Endothelial cell of umbilical vein (primary cell): ENCODE measurements at regions not wholly inside any gene's neighbourhood (a gene's known extent, or its start where the extent isn't known, plus 50 kb on each side); places are given as distances from the start of the nearest gene placed in this dataset.

Experiments
- BruUV-seq: library from RNA; stranded (reverse); fragments of 400-500 nt; replicated peaks from 2 replicates; lab custom pipeline; 2021; lab: Mats Ljungman, UMichigan
- CTCF ChIA-PET: fragments of 300-600, 350-600 bp; sonication (Branson Sonifier 250); formaldehyde crosslinking; loops from one replicate; lab custom pipeline; 2021; ENCODE audit warnings: antibody characterized with exemption, inconsistent platforms; lab: Charles Lee
- POLR2A ChIA-PET: fragments of 300-600, 350-600 bp; sonication (Branson Sonifier 250); formaldehyde crosslinking; loops from one replicate; lab custom pipeline; 2021; ENCODE audit warnings: antibody characterized with exemption, inconsistent platforms; lab: Charles Lee
- DNase-seq: peaks from one replicate; pipeline ENCODE4 v3.0.0-alpha.2; 2011; ENCODE audit warnings: low read depth, low spot score
- FAIRE-seq: peaks from 2 replicates; lab custom pipeline; 2011; peaks lifted over from hg19 to GRCh38; lab: Jason Lieb, UNC
- H2AFZ ChIP-seq: 2 replicates; pipeline ENCODE4 v1.6.0; 2012; ENCODE audit warnings: low read depth, low read length, control low read depth, inconsistent platforms
- H3K27ac ChIP-seq: 2 replicates; pipeline ENCODE4 v1.5.1; 2011; ENCODE audit warnings: low read depth, mild to moderate bottlenecking, control low read depth, low read length, moderate library complexity; ENCODE audit not compliant: insufficient read depth
- H3K27me3 ChIP-seq, 2 experiments: 2 replicates each; pipeline versions ENCODE4 v1.6.0 to v1.6.1; 2011; ENCODE audit warnings: low read length in 2 of 2, mixed read lengths in 1 of 2; ENCODE audit not compliant: control insufficient read depth in 2 of 2, insufficient read depth in 2 of 2
- H3K36me3 ChIP-seq, 2 experiments: 2 replicates in 1 of 2; 3 replicates in 1 of 2; pipeline ENCODE4 v1.5.1; 2011; ENCODE audit warnings: low read length in 2 of 2, mild to moderate bottlenecking in 1 of 2, moderate library complexity in 1 of 2; ENCODE audit not compliant: control insufficient read depth in 2 of 2, insufficient read depth in 2 of 2; ENCODE audit errors: extremely low read depth in 1 of 2
- H3K4me1 ChIP-seq: 3 replicates; pipeline ENCODE4 v1.5.1; 2011; ENCODE audit warnings: mild to moderate bottlenecking, low read length; ENCODE audit not compliant: control insufficient read depth, insufficient read depth; ENCODE audit errors: extremely low read depth
- H3K4me2 ChIP-seq: 2 replicates; pipeline ENCODE4 v1.6.1; 2011; ENCODE audit warnings: low read length, control low read depth, mixed read lengths; ENCODE audit not compliant: insufficient read depth
- H3K4me3 ChIP-seq, 3 experiments: fragments of 200-600 bp in 1 of 3; sonication (generic), shearing (Covaris generic) in 1 of 3; replicated peaks in 1 of 3; 2 replicates each; pipeline ENCODE4 v1.5.1; 2011 to 2016; ENCODE audit warnings: control low read depth in 3 of 3, low read length in 3 of 3, mild to moderate bottlenecking in 2 of 3, inconsistent platforms in 1 of 3, low read depth in 1 of 3, moderate library complexity in 1 of 3; ENCODE audit not compliant: insufficient read depth in 1 of 3
- H3K79me2 ChIP-seq: 2 replicates; pipeline ENCODE4 v1.6.0; 2012; ENCODE audit warnings: low read length, inconsistent platforms; ENCODE audit not compliant: control insufficient read depth, insufficient read depth
- H3K9ac ChIP-seq: replicated peaks from 2 replicates; pipeline ENCODE3; 2011; ENCODE audit warnings: low read length, control low read depth; ENCODE audit not compliant: insufficient read depth; ENCODE audit errors: extremely low read depth
- H3K9me1 ChIP-seq: replicated peaks from 3 replicates; pipeline ENCODE4 v1.6.0; 2011; ENCODE audit warnings: mild to moderate bottlenecking, low read length; ENCODE audit not compliant: control insufficient read depth, insufficient read depth; ENCODE audit errors: extremely low read depth
- H3K9me3 ChIP-seq: replicated peaks from 2 replicates; pipeline ENCODE4 v1.5.1; 2012; ENCODE audit warnings: low read length, inconsistent platforms; ENCODE audit not compliant: control insufficient read depth, insufficient read depth
- H4K20me1 ChIP-seq: replicated peaks from 2 replicates; pipeline ENCODE3; 2011; ENCODE audit warnings: mild to moderate bottlenecking, low read length; ENCODE audit not compliant: control insufficient read depth, insufficient read depth; ENCODE audit errors: extremely low read depth
- EZH2 ChIP-seq: IDR thresholded peaks from 2 replicates; pipeline ENCODE4 v1.6.1; 2012; ENCODE audit warnings: borderline replicate concordance, low read depth, mild to moderate bottlenecking, moderate library complexity, low read length, inconsistent platforms; ENCODE audit not compliant: severe bottlenecking
- FOS ChIP-seq: IDR thresholded peaks from 2 replicates; pipeline ENCODE4 v1.6.1; 2011; ENCODE audit warnings: mild to moderate bottlenecking, low read length, moderate library complexity, borderline replicate concordance; ENCODE audit not compliant: insufficient read depth
- GATA2 ChIP-seq: IDR thresholded peaks from 2 replicates; pipeline ENCODE4 v1.7.0; 2011; ENCODE audit warnings: low read depth, mild to moderate bottlenecking, moderate library complexity, mixed read lengths, low read length; ENCODE audit not compliant: insufficient read length, insufficient read depth
- JUN ChIP-seq: IDR thresholded peaks from 2 replicates; pipeline ENCODE4 v1.6.1; 2011; ENCODE audit warnings: borderline replicate concordance, low read depth; ENCODE audit not compliant: insufficient read length, insufficient read depth
- MYC ChIP-seq: IDR thresholded peaks from one replicate; pipeline ENCODE4 v1.6.1; 2011; ENCODE audit warnings: mild to moderate bottlenecking, low read depth, low read length
- POLR2A ChIP-seq: IDR thresholded peaks from 2 replicates; pipeline ENCODE4 v1.6.1; 2012; ENCODE audit warnings: low read depth, mild to moderate bottlenecking, control low read depth, low read length
- POLR2AphosphoS5 ChIP-seq: IDR thresholded peaks from 2 replicates; pipeline ENCODE4 v1.6.1; 2012; ENCODE audit warnings: low read depth, mild to moderate bottlenecking, control low read depth, low read length, moderate library complexity; ENCODE audit not compliant: insufficient read depth
- dilution Hi-C: fragments of 300-500 bp; cut with MboI; formaldehyde crosslinking; loops from one replicate; pipeline ENCODE4 v1.15.0; 2019; ENCODE audit warnings: low sequenced_read_pairs; ENCODE audit not compliant: extremely low pct_ligation_motif_present
- intact Hi-C: fragments of 100-400 bp; cut with micrococcal nuclease; formaldehyde crosslinking; loops from one replicate; pipeline ENCODE4 v1.10.0; 2022
- TF ChIP-seq, protein P1 (sequence below), 2 donors: IDR thresholded peaks; 1 replicate in 1 of 2; 2 replicates in 1 of 2; pipeline ENCODE4 v1.5.1; 2011; ENCODE audit warnings: low read length in 2 of 2, mild to moderate bottlenecking in 2 of 2, moderate library complexity in 2 of 2, control low read depth in 1 of 2, inconsistent platforms in 1 of 2, low read depth in 1 of 2; ENCODE audit not compliant: insufficient read depth in 1 of 2; ENCODE audit errors: extremely low read depth in 1 of 2
- TF ChIP-seq, protein P2 (sequence below): IDR thresholded peaks from 2 replicates; pipeline ENCODE4 v1.6.1; 2011; ENCODE audit not compliant: insufficient read depth, insufficient read length

DNA sequence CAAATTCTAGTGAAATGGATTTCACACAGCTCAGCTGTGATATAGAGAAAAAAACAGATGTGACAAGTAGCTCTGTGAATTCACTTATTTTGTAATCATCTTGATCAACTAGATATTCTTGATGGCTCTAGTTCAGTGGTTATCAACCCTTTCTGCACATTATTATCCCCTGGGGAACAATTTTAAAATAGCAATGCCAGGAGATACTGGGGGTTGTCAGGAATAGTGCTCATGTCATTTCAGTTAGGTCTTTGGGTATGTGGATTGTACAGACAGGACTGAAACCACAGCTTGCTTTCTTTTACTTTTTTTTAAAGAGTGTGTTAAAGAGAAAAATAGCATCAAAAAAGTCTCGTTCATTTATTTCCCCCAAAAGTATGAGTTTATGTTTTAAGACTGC lies 269.0 kb upstream of the PDGFD start:
- Histone ChIP-seq H3K4me1 (no peaks in the 10 kb centered on the region), H2AFZ (no peak overlapping the region), H3K9me1 (no peaks in the 10 kb centered on the region), H3K79me2 (no peaks in the 10 kb centered on the region), H4K20me1 (no peaks in the 10 kb centered on the region), H3K4me3 (no peak overlapping the region), H3K9ac (no peak overlapping the region), H3K27ac (no peak overlapping the region), H3K36me3 (no peaks in the 10 kb centered on the region), H3K9me3 (no peaks in the 10 kb centered on the region), H3K27me3 (no peaks in the 10 kb centered on the region), H3K4me2 (no peak overlapping the region)
- no TSS peak for BruUV-seq
- no peak for DNase-seq
- CTCF ChIA-PET, result interaction anchor here (1.7 kb wide), 1 partner anchor 11 kb away, joined by 6 read pairs; no protein-coding TSS in a partner anchor
- intact Hi-C loops, result no loop called here
- POLR2A ChIA-PET, result no interaction called here
- FAIRE-seq, result no peak
- dilution Hi-C loops, result no loop called here
- TF ChIP-seq POLR2A (no peak), MYC (no peak), POLR2AphosphoS5 (no peak), EZH2 (no peak), JUN (no peak), FOS (no peak), GATA2 (no peak)
- TF ChIP-seq, protein P1, sequence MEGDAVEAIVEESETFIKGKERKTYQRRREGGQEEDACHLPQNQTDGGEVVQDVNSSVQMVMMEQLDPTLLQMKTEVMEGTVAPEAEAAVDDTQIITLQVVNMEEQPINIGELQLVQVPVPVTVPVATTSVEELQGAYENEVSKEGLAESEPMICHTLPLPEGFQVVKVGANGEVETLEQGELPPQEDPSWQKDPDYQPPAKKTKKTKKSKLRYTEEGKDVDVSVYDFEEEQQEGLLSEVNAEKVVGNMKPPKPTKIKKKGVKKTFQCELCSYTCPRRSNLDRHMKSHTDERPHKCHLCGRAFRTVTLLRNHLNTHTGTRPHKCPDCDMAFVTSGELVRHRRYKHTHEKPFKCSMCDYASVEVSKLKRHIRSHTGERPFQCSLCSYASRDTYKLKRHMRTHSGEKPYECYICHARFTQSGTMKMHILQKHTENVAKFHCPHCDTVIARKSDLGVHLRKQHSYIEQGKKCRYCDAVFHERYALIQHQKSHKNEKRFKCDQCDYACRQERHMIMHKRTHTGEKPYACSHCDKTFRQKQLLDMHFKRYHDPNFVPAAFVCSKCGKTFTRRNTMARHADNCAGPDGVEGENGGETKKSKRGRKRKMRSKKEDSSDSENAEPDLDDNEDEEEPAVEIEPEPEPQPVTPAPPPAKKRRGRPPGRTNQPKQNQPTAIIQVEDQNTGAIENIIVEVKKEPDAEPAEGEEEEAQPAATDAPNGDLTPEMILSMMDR (IDR thresholded peaks at IDR 0.05; ENCODE audit: extremely low read depth in 1 of 2, insufficient read depth in 1 of 2, low read depth in 1 of 2, low read length in 2 of 2), result no peak
- TF ChIP-seq, protein P2, sequence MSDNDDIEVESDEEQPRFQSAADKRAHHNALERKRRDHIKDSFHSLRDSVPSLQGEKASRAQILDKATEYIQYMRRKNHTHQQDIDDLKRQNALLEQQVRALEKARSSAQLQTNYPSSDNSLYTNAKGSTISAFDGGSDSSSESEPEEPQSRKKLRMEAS, result no peak
